ENCODE measurements at regions not wholly inside any gene's neighbourhood (a gene's known extent, or its start where the extent isn't known, plus 50 kb on each side); places are given as distances from the start of the nearest gene placed in this dataset.

DNA sequence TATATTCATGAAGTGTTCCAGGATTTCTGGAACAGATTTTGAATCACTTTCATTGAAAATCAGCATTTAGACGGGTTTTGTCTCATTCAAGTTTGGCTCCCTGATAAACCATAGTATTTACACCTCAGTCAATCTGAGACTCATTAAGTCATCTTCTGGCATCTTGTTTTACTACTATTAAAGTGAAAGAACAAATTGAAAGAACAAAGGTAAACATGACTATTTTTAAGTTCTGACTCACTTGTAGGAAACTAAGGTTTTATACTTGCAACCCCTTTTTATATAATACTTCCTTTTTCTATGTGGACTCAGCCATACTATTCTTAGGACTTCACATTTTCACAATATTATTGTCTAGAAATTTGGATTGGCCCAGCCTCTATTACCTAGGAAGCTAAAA lies 854.4 kb downstream of the SQOR start:
- no peaks in the 10 kb centered on the region for H3K36me3 ChIP-seq (ENCODE audit: insufficient read depth, low read length, poor library complexity, severe bottlenecking)
- H3K27me3 ChIP-seq (replicated peaks; ENCODE audit: insufficient read depth, low read depth, low read length, poor library complexity), result no peaks in the 10 kb centered on the region
- no TSS peak for BruUV-seq (replicated peaks)
- intact Hi-C loops (cut with micrococcal nuclease; ENCODE audit: unreplicated experiment), result no loop called here
- H3K4me3 ChIP-seq (ENCODE audit: low read depth, low read length, poor library complexity, severe bottlenecking), result no peak overlapping the region
- POLR2A ChIA-PET (ENCODE audit: low non-redundant PET), result no interaction called here
- H3K4me1 ChIP-seq (ENCODE audit: insufficient read depth, low read length, poor library complexity, severe bottlenecking), result no peaks in the 10 kb centered on the region
- TF ChIP-seq EZH2 (IDR thresholded peaks at IDR 0.05; ENCODE audit: borderline replicate concordance, low read depth, low read length, poor library complexity, severe bottlenecking), result no peak
- TF ChIP-seq, protein P1, sequence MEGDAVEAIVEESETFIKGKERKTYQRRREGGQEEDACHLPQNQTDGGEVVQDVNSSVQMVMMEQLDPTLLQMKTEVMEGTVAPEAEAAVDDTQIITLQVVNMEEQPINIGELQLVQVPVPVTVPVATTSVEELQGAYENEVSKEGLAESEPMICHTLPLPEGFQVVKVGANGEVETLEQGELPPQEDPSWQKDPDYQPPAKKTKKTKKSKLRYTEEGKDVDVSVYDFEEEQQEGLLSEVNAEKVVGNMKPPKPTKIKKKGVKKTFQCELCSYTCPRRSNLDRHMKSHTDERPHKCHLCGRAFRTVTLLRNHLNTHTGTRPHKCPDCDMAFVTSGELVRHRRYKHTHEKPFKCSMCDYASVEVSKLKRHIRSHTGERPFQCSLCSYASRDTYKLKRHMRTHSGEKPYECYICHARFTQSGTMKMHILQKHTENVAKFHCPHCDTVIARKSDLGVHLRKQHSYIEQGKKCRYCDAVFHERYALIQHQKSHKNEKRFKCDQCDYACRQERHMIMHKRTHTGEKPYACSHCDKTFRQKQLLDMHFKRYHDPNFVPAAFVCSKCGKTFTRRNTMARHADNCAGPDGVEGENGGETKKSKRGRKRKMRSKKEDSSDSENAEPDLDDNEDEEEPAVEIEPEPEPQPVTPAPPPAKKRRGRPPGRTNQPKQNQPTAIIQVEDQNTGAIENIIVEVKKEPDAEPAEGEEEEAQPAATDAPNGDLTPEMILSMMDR (conservative IDR thresholded peaks at IDR 0.05; ENCODE audit: low read depth, low read length), result no peak
- H3K9me3 ChIP-seq (ENCODE audit: low read depth, low read length, poor library complexity, severe bottlenecking), result no peaks in the 10 kb centered on the region
- no peak for DNase-seq (ENCODE audit: low spot score)
- H3K27ac ChIP-seq (ENCODE audit: low read depth, low read length, poor library complexity, severe bottlenecking), result no peak overlapping the region
- CTCF ChIA-PET, result no interaction called here

DNA sequence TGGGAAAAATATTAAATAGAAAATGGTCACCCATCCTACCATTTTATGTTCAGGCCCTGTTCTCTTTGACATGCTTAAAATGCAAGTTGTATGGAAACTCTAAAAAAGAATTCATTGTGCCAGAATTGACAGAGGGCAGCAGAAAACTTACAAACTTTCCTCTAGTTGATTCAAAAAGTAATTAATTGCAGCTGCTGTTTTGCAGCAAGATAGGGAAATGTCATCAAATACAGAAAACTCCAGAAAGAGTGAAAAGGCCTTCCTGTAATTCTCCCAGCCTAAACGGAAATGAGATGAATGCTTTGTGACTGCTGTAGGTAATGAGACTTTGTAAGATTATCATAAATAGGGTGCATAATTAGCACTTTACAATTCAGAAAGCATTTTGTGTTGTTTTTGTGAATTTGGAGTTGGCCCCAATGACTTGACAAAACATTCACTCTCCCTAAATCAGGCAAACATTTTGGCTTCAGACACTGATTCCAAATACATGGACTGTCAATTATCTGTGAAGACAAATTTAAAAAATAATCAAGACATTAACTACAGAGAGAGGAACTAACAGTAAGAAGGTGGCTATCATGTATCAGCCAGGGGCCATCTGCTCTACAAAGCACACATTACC lies 861.8 kb downstream of the SQOR start:
- ChIA-PET POLR2A (ENCODE audit: low non-redundant PET) (no interaction called here), CTCF (no interaction called here)
- H3K4me1 ChIP-seq (ENCODE audit: insufficient read depth, low read length, poor library complexity, severe bottlenecking), result peaks cover 15% of the 10 kb centered on the region
- no peak overlapping the region for H3K4me3 ChIP-seq (ENCODE audit: low read depth, low read length, poor library complexity, severe bottlenecking)
- no peaks in the 10 kb centered on the region for H3K27me3 ChIP-seq (replicated peaks; ENCODE audit: insufficient read depth, low read depth, low read length, poor library complexity)
- TF ChIP-seq, protein P1 (conservative IDR thresholded peaks at IDR 0.05; ENCODE audit: low read depth, low read length), result no peak
- TF ChIP-seq EZH2 (IDR thresholded peaks at IDR 0.05; ENCODE audit: borderline replicate concordance, low read depth, low read length, poor library complexity, severe bottlenecking), result no peak
- H3K27ac ChIP-seq (ENCODE audit: low read depth, low read length, poor library complexity, severe bottlenecking), result peak overlapping the region; percentile 46
- H3K9me3 ChIP-seq (ENCODE audit: low read depth, low read length, poor library complexity, severe bottlenecking), result no peaks in the 10 kb centered on the region
- no TSS peak for BruUV-seq (replicated peaks)
- peak; percentile 71 for DNase-seq (ENCODE audit: low spot score)
- H3K36me3 ChIP-seq (ENCODE audit: insufficient read depth, low read length, poor library complexity, severe bottlenecking), result no peaks in the 10 kb centered on the region
- intact Hi-C loops (cut with micrococcal nuclease; ENCODE audit: unreplicated experiment), result no loop called here

DNA sequence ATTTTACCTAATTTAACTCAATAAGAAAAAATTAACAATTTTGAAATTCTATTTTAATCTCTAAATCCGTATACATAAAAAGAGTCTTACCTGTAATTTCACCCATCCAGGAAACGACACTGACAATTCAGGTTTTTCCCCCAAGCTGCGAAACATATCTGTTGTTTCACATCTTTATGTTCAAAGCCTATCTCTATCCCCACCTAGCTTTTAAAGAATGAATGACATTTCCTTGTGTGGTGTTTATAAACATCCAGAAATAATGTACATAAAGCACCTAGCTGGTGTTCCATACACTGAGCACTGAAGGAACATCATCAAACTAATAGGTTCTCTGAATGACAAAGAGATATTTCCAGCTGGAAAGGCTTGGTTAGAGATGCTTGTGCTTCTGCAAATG lies 867.8 kb downstream of the SQOR start:
- ChIA-PET CTCF (interaction anchor here (1.1 to 1.2 kb wide), 3 partner anchors 191 to 797 kb away, joined by 3 to 8 read pairs (median 7); no protein-coding TSS in a partner anchor), POLR2A (ENCODE audit: low non-redundant PET) (no interaction called here)
- no peaks in the 10 kb centered on the region for H3K36me3 ChIP-seq (ENCODE audit: insufficient read depth, low read length, poor library complexity, severe bottlenecking)
- TF ChIP-seq, protein P1 (conservative IDR thresholded peaks at IDR 0.05; ENCODE audit: low read depth, low read length), result peak; percentile 62
- no peak for TF ChIP-seq EZH2 (IDR thresholded peaks at IDR 0.05; ENCODE audit: borderline replicate concordance, low read depth, low read length, poor library complexity, severe bottlenecking)
- intact Hi-C loops (cut with micrococcal nuclease; ENCODE audit: unreplicated experiment), result loop anchor here (2.0 kb wide), 1 partner anchor 192 kb away; no protein-coding TSS in a partner anchor
- DNase-seq (ENCODE audit: low spot score), result peak; percentile 40
- H3K27ac ChIP-seq (ENCODE audit: low read depth, low read length, poor library complexity, severe bottlenecking), result no peak overlapping the region
- no TSS peak for BruUV-seq (replicated peaks)
- H3K4me3 ChIP-seq (ENCODE audit: low read depth, low read length, poor library complexity, severe bottlenecking), result no peak overlapping the region
- H3K9me3 ChIP-seq (ENCODE audit: low read depth, low read length, poor library complexity, severe bottlenecking), result no peaks in the 10 kb centered on the region
- no peaks in the 10 kb centered on the region for H3K4me1 ChIP-seq (ENCODE audit: insufficient read depth, low read length, poor library complexity, severe bottlenecking)
- no peaks in the 10 kb centered on the region for H3K27me3 ChIP-seq (replicated peaks; ENCODE audit: insufficient read depth, low read depth, low read length, poor library complexity)
